Muscle layer of duodenum (tissue), 2 donors: ENCODE measurements at regions not wholly inside any gene's neighbourhood (a gene's known extent, or its start where the extent isn't known, plus 50 kb on each side); places are given as distances from the start of the nearest gene placed in this dataset.
"Not testable (repeated sequence)": the region's sequence is repeated elsewhere in the genome, so short reads cannot be mapped to it uniquely, and the experiment has no call there.

Experiments
- H3K27ac ChIP-seq: one replicate; pipeline ENCODE4 v1.7.0; 2013; ENCODE audit warnings: mild to moderate bottlenecking, low read length
- H3K27me3 ChIP-seq: one replicate; pipeline ENCODE4 v1.7.0; 2013; ENCODE audit warnings: low read depth, mild to moderate bottlenecking, control low read depth, low read length
- H3K36me3 ChIP-seq, 2 donors: one replicate each; pipeline ENCODE4 v1.7.0; 2013; ENCODE audit warnings: low read length in 2 of 2, control low read depth in 1 of 2, mild to moderate bottlenecking in 1 of 2; ENCODE audit not compliant: insufficient read depth in 2 of 2, control insufficient read depth in 1 of 2
- H3K4me1 ChIP-seq, 2 donors: one replicate each; pipeline ENCODE4 v1.7.0; 2013; ENCODE audit warnings: low read length in 2 of 2, mild to moderate bottlenecking in 2 of 2, control low read depth in 1 of 2, moderate library complexity in 1 of 2; ENCODE audit not compliant: insufficient read depth in 2 of 2, control insufficient read depth in 1 of 2
- H3K4me3 ChIP-seq, 2 donors: one replicate each; pipeline ENCODE4 v1.7.0; 2013; ENCODE audit warnings: low read length in 2 of 2, low read depth in 1 of 2, mild to moderate bottlenecking in 1 of 2
- H3K9me3 ChIP-seq, 2 donors: one replicate each; pipeline ENCODE4 v1.7.0; 2013; ENCODE audit warnings: low read length in 2 of 2, control low read depth in 1 of 2, mild to moderate bottlenecking in 1 of 2; ENCODE audit not compliant: control insufficient read depth in 1 of 2
- donor health status: healthy.

GRCh38 chr6:130613176-130613575 lies 214.0 kb upstream of the SMLR1 start:
- Histone ChIP-seq H3K4me3 (no peak overlapping the region), H3K27me3 (no peaks in the 10 kb centered on the region), H3K9me3 (no peaks in the 10 kb centered on the region), H3K36me3 (no peaks in the 10 kb centered on the region), H3K27ac (no peak overlapping the region), H3K4me1 (no peaks in the 10 kb centered on the region)

DNA sequence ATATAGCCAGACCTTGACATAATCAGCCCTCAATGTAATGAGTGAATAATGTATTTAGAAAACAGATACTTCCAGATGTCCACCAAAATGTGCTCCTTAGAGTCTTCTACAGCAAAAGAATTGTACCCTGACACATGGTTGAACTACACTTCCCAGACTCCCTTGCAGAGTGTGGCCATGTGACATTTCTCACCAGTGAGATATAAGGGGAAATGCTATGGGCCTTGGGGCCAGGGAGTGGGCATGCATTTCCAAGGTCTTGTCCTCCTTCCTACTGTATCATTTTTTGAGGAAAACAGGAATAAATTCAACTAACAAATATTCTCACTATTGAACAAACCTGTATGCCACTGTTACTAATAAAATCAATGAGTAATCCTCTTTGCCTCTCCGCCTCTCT lies 211.4 kb upstream of the SMLR1 start:
- Histone ChIP-seq H3K27me3 (no peaks in the 10 kb centered on the region), H3K4me1 (no peaks in the 10 kb centered on the region), H3K36me3 (no peaks in the 10 kb centered on the region), H3K27ac (no peak overlapping the region), H3K9me3 (no peaks in the 10 kb centered on the region), H3K4me3 (no peak overlapping the region)

DNA sequence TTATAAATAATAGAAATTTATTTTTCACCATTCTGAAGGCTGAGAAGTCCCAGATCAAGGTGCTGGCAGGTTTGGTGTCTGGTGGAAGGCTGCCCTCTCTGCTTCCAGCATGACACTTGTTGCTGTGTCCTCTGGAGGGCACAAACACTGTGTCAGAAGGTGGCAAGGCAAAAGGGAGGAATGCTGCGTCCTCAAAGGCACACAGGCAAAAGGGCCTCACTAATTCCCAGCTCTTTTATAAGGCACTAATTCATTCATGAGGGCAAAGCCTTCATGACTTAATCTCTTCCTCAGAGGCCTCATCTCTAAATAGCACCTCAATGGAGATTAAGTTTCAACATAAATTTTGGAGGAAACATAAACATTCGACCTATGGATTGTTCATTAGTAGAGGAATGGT lies 209.5 kb upstream of the SMLR1 start:
- H3K4me1 ChIP-seq: no peaks in the 10 kb centered on the region
- H3K4me3 ChIP-seq: no peak overlapping the region
- no peak overlapping the region for H3K27ac ChIP-seq
- no peaks in the 10 kb centered on the region for H3K36me3 ChIP-seq
- no peaks in the 10 kb centered on the region for H3K27me3 ChIP-seq
- H3K9me3 ChIP-seq: no peaks in the 10 kb centered on the region

DNA sequence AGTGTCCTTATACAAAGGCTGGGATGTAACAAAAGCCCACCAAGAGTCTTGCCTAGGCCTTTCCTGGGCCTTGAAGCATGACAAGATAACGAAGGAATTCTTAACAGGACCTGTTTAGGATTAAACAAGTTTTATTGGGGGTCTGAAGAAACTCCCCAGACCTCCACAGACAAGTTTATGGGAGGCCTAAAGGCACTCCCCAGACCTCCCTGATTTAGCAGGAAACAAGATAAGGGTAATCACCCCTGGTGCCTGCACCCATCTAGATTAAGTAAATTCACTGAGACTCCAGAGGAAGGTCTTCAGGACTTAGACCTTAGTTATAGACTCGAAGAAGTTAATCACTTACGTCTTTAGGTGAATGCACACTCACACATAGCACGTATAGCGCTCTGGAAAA lies 208.4 kb upstream of the SMLR1 start:
- not testable (repeated sequence) for H3K36me3 ChIP-seq, H3K27me3 ChIP-seq, H3K9me3 ChIP-seq, H3K4me3 ChIP-seq, H3K27ac ChIP-seq, H3K4me1 ChIP-seq

GRCh38 chr6:130620338-130620781 lies 206.8 kb upstream of the SMLR1 start:
- H3K4me3 ChIP-seq: no peak overlapping the region
- H3K36me3 ChIP-seq: no peaks in the 10 kb centered on the region
- no peaks in the 10 kb centered on the region for H3K27me3 ChIP-seq
- no peak overlapping the region for H3K27ac ChIP-seq
- peaks cover 0 to 8% of the 10 kb centered on the region in 2 donors for H3K9me3 ChIP-seq
- H3K4me1 ChIP-seq: no peaks in the 10 kb centered on the region

GRCh38 chr6:130622142-130622541 lies 205.1 kb upstream of the SMLR1 start:
- peaks cover 0 to 8% of the 10 kb centered on the region in 2 donors for H3K9me3 ChIP-seq
- H3K27me3 ChIP-seq: no peaks in the 10 kb centered on the region
- H3K36me3 ChIP-seq: no peaks in the 10 kb centered on the region
- no peak overlapping the region for H3K27ac ChIP-seq
- no peak overlapping the region for H3K4me3 ChIP-seq
- H3K4me1 ChIP-seq: no peaks in the 10 kb centered on the region

DNA sequence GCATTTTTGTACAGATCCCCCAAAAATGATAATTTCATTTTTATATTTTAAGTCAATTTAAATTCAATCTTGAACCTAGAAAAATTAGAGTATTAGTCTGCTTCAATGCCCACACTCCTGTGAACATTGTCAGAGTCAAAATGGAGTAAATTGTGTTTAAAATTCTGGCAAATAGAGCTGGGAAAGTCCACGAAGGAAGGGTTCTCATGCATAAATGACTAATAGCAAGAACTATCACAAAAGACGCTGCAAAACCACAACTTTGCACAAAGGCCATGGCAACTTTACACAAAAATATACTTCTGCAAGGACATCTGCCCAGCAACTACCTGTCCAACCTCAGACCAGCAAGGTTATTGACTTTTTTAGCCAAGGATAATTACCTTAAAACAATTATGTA lies 203.2 kb upstream of the SMLR1 start:
- H3K36me3 ChIP-seq: no peaks in the 10 kb centered on the region
- H3K27me3 ChIP-seq: no peaks in the 10 kb centered on the region
- H3K9me3 ChIP-seq: peaks cover 0 to 8% of the 10 kb centered on the region in 2 donors
- H3K27ac ChIP-seq: no peak overlapping the region
- H3K4me1 ChIP-seq: no peaks in the 10 kb centered on the region
- H3K4me3 ChIP-seq: no peak overlapping the region

- H3K36me3 ChIP-seq: no peaks in the 10 kb centered on the region
- no peaks in the 10 kb centered on the region for H3K4me1 ChIP-seq
- no peaks in the 10 kb centered on the region for H3K27me3 ChIP-seq
- no peak overlapping the region for H3K4me3 ChIP-seq
- no peak overlapping the region for H3K27ac ChIP-seq
- H3K9me3 ChIP-seq: peaks cover 0 to 8% of the 10 kb centered on the region in 2 donors
Observed at GRCh38 chr6:130625825-130626527, 201.2 kb upstream of the SMLR1 start.

- Histone ChIP-seq H3K9me3 (no peaks in the 10 kb centered on the region), H3K36me3 (no peaks in the 10 kb centered on the region), H3K4me3 (no peak overlapping the region), H3K27me3 (no peaks in the 10 kb centered on the region), H3K4me1 (no peaks in the 10 kb centered on the region), H3K27ac (no peak overlapping the region)
Observed at GRCh38 chr6:130628862-130629261, 198.3 kb upstream of the SMLR1 start.

DNA sequence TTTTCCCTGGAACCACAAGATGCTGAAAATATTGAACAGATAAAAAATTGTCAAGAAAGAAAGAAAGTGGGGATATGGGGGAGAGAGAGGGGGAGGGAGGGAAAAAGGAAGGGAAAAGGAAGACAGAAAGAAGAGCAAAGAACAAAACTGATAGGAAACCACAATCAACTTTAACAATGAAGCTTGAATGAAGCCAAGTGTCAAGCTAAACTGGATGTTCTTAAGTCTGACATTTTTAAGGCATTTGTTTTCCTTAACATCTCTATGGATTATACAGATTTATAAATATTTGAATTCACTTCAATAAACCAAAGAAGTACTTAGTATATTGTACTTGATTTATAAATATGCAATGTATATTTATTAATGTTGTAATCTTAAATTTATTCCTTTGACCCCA lies 197.6 kb upstream of the SMLR1 start:
- Histone ChIP-seq H3K4me1 (no peaks in the 10 kb centered on the region), H3K9me3 (no peaks in the 10 kb centered on the region), H3K36me3 (no peaks in the 10 kb centered on the region), H3K4me3 (no peak overlapping the region), H3K27ac (no peak overlapping the region), H3K27me3 (no peaks in the 10 kb centered on the region)

- H3K27ac ChIP-seq: no peak overlapping the region
- H3K4me1 ChIP-seq: no peaks in the 10 kb centered on the region
- H3K9me3 ChIP-seq: no peaks in the 10 kb centered on the region
- no peaks in the 10 kb centered on the region for H3K27me3 ChIP-seq
- H3K4me3 ChIP-seq: no peak overlapping the region
- no peaks in the 10 kb centered on the region for H3K36me3 ChIP-seq
Observed at GRCh38 chr6:130632277-130632676, 194.9 kb upstream of the SMLR1 start.

DNA sequence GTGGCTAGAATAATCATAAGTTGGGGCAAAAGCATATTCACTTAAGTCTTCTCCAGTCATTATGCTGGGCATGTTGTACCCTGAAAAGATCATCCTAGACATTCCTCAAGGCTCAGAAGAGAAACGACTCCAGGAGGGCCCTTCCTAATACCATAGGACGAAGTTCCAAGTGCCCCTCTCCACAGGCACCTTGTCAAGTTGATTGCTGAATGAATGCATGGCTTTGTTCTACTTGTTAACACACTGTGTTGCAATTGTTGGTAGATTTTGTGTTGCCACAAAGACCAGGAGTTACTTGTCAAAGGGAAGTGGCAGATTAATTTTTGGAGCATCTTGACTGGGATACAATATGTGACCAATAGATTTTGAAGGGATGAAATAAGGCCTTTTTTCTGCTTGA lies 194.3 kb upstream of the SMLR1 start:
- Histone ChIP-seq H3K27ac (no peak overlapping the region), H3K9me3 (peaks cover 0 to 2% of the 10 kb centered on the region in 2 donors), H3K36me3 (no peaks in the 10 kb centered on the region), H3K4me3 (no peak overlapping the region), H3K4me1 (no peaks in the 10 kb centered on the region), H3K27me3 (no peaks in the 10 kb centered on the region)
